Mesothelial cell of epicardium (in vitro differentiated cells): ENCODE measurements at regions not wholly inside any gene's neighbourhood (a gene's known extent, or its start where the extent isn't known, plus 50 kb on each side); places are given as distances from the start of the nearest gene placed in this dataset.

Source experiments
- DNase-seq, 2 experiments: peaks; one replicate each; pipeline ENCODE4 v3.0.0; 2021; ENCODE audit warnings: low spot score in 2 of 2; ENCODE audit not compliant: unreplicated experiment in 2 of 2
- H3K27ac Mint-ChIP-seq: 2 replicates; pipeline ENCODE4 v1.8.0; 2021; ENCODE audit warnings: mixed read lengths
- H3K27me3 Mint-ChIP-seq: 2 replicates; pipeline ENCODE4 v1.8.0; 2021; ENCODE audit warnings: low read depth, mixed read lengths
- H3K36me3 Mint-ChIP-seq: 2 replicates; pipeline ENCODE4 v1.8.0; 2021; ENCODE audit warnings: mixed read lengths
- H3K4me1 Mint-ChIP-seq: 2 replicates; pipeline ENCODE4 v1.8.0; 2021; ENCODE audit warnings: mixed read lengths
- H3K4me3 Mint-ChIP-seq: 2 replicates; pipeline ENCODE4 v1.8.0; 2021; ENCODE audit warnings: mild to moderate bottlenecking, moderate library complexity, mixed read lengths
- H3K9me3 Mint-ChIP-seq: 2 replicates; pipeline ENCODE4 v1.8.0; 2021; ENCODE audit warnings: mixed read lengths
- CTCF ChIP-seq: fragments of 200-600 bp; sonication (generic); IDR thresholded peaks from one replicate; pipeline ENCODE4 v1.5.0; 2021; ENCODE audit warnings: antibody characterized with exemption; ENCODE audit not compliant: unreplicated experiment

- no peak for DNase-seq
- H3K9me3 Mint-ChIP-seq: peaks cover 12% of the 10 kb centered on the region
- peaks cover 60% of the 10 kb centered on the region for H3K4me1 Mint-ChIP-seq
- H3K36me3 Mint-ChIP-seq: peaks cover 6% of the 10 kb centered on the region
- no peak for TF ChIP-seq CTCF
- no peaks in the 10 kb centered on the region for H3K27me3 Mint-ChIP-seq
- no peak overlapping the region for H3K4me3 Mint-ChIP-seq
- H3K27ac Mint-ChIP-seq: peak overlapping the region; percentile 16
These were observed 477.5 kb downstream of the SPRY1 start for GRCh38 chr4:123874063-123874462.

- no peak overlapping the region for H3K27ac Mint-ChIP-seq
- peaks cover 43% of the 10 kb centered on the region for H3K4me1 Mint-ChIP-seq
- H3K4me3 Mint-ChIP-seq: no peak overlapping the region
- H3K9me3 Mint-ChIP-seq: peaks cover 13% of the 10 kb centered on the region
- H3K36me3 Mint-ChIP-seq: peaks cover 7% of the 10 kb centered on the region
- H3K27me3 Mint-ChIP-seq: no peaks in the 10 kb centered on the region
- DNase-seq: no peak
- no peak for TF ChIP-seq CTCF
These were observed 479.5 kb downstream of the SPRY1 start for GRCh38 chr4:123876143-123876542.

- TF ChIP-seq CTCF: no peak
- peaks cover 7% of the 10 kb centered on the region for H3K36me3 Mint-ChIP-seq
- H3K27me3 Mint-ChIP-seq: no peaks in the 10 kb centered on the region
- H3K4me3 Mint-ChIP-seq: no peak overlapping the region
- no peak for DNase-seq
- no peak overlapping the region for H3K27ac Mint-ChIP-seq
- H3K4me1 Mint-ChIP-seq: peaks cover 37% of the 10 kb centered on the region
- H3K9me3 Mint-ChIP-seq: peaks cover 13% of the 10 kb centered on the region
These were observed 480.1 kb downstream of the SPRY1 start for GRCh38 chr4:123876671-123877101.

GRCh38 chr4:123877551-123877950, 481.0 kb downstream of the SPRY1 start:
- DNase-seq: no peak
- Mint-ChIP-seq H3K36me3 (peaks cover 7% of the 10 kb centered on the region), H3K27me3 (no peaks in the 10 kb centered on the region), H3K9me3 (peaks cover 19% of the 10 kb centered on the region), H3K27ac (no peak overlapping the region), H3K4me3 (no peak overlapping the region), H3K4me1 (peaks cover 28% of the 10 kb centered on the region)
- TF ChIP-seq CTCF: no peak

- H3K27ac Mint-ChIP-seq: no peak overlapping the region
- peaks cover 16% of the 10 kb centered on the region for H3K4me1 Mint-ChIP-seq
- no peaks in the 10 kb centered on the region for H3K27me3 Mint-ChIP-seq
- TF ChIP-seq CTCF: no peak
- H3K9me3 Mint-ChIP-seq: peaks cover 25% of the 10 kb centered on the region
- DNase-seq: no peak
- no peak overlapping the region for H3K4me3 Mint-ChIP-seq
- peaks cover 12% of the 10 kb centered on the region for H3K36me3 Mint-ChIP-seq
These were observed 482.4 kb downstream of the SPRY1 start for GRCh38 chr4:123878976-123879375.

- Mint-ChIP-seq H3K27me3 (no peaks in the 10 kb centered on the region), H3K4me3 (no peak overlapping the region), H3K27ac (peak overlapping the region; percentile 26), H3K9me3 (peaks cover 35% of the 10 kb centered on the region), H3K4me1 (peaks cover 8% of the 10 kb centered on the region), H3K36me3 (peaks cover 20% of the 10 kb centered on the region)
- TF ChIP-seq CTCF: no peak
- DNase-seq: no peak
These were observed 484.0 kb downstream of the SPRY1 start for GRCh38 chr4:123880631-123881030.
